Body of pancreas (tissue), 4 donors: ENCODE measurements at regions not wholly inside any gene's neighbourhood (a gene's known extent, or its start where the extent isn't known, plus 50 kb on each side); places are given as distances from the start of the nearest gene placed in this dataset.

Experiments
- CTCF ChIP-seq, 7 experiments: fragments of 450-650 bp in 4 of 7; fragments of 200-600 bp in 3 of 7; sonication (generic) in 3 of 7; IDR thresholded peaks; one replicate each; pipeline ENCODE4 v1.5.1; 2016 to 2019; ENCODE audit warnings: antibody characterized with exemption in 7 of 7
- POLR2A ChIP-seq, 3 donors: fragments of 450-650 bp; IDR thresholded peaks; one replicate each; pipeline ENCODE4 v1.6.1; 2016; ENCODE audit warnings: antibody characterized with exemption in 3 of 3, mild to moderate bottlenecking in 2 of 3

- TF ChIP-seq CTCF (IDR thresholded peaks at IDR 0.05) (no peak), POLR2A (IDR thresholded peaks at IDR 0.05) (no peak)
Measured at GRCh38 chr15:31162721-31163510, 61.4 kb upstream of the TRPM1 start.
